Ovary (tissue), 3 donors: ENCODE measurements at regions not wholly inside any gene's neighbourhood (a gene's known extent, or its start where the extent isn't known, plus 50 kb on each side); places are given as distances from the start of the nearest gene placed in this dataset.

Experiments used
- POLR2A ChIP-seq: fragments of 450-650 bp; IDR thresholded peaks from one replicate; pipeline ENCODE4 v1.6.1; 2017; ENCODE audit warnings: antibody characterized with exemption, mild to moderate bottlenecking, moderate library complexity
- TF ChIP-seq, protein P1 (sequence below), 3 donors: fragments of 450-650 bp in 2 of 3; fragments of 200-600 bp in 1 of 3; IDR thresholded peaks; one replicate each; pipeline versions ENCODE4 v1.5.1 to v1.8.0; 2016 to 2022; ENCODE audit warnings: antibody characterized with exemption in 3 of 3, mild to moderate bottlenecking in 1 of 3
- donor health status: DM: no; HTN: no; CAD: no.

DNA sequence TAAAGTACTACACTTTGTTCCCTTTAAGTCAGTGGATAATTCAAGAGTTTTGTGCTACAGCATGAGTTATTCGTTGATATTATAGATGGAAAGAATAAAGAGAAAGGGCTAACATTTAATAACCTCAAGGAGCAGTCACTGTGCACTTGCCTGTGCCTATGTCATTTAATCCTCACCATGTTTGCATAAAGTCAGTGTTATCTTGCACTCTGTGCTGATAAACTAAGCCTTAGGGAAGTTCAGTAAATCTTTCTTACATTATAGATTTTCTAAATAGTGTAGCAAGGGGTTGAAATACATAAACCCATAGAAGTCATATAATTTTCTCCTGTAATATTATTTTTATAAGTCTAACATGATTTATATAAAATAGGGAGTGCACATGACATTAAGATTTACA is 103.1 kb downstream of the TMEM26 start:
- TF ChIP-seq, protein P1, sequence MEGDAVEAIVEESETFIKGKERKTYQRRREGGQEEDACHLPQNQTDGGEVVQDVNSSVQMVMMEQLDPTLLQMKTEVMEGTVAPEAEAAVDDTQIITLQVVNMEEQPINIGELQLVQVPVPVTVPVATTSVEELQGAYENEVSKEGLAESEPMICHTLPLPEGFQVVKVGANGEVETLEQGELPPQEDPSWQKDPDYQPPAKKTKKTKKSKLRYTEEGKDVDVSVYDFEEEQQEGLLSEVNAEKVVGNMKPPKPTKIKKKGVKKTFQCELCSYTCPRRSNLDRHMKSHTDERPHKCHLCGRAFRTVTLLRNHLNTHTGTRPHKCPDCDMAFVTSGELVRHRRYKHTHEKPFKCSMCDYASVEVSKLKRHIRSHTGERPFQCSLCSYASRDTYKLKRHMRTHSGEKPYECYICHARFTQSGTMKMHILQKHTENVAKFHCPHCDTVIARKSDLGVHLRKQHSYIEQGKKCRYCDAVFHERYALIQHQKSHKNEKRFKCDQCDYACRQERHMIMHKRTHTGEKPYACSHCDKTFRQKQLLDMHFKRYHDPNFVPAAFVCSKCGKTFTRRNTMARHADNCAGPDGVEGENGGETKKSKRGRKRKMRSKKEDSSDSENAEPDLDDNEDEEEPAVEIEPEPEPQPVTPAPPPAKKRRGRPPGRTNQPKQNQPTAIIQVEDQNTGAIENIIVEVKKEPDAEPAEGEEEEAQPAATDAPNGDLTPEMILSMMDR (IDR thresholded peaks at IDR 0.05) = no peak
- TF ChIP-seq POLR2A = no peak
